Endothelial cell of umbilical vein (primary cell): ENCODE measurements at regions not wholly inside any gene's neighbourhood (a gene's known extent, or its start where the extent isn't known, plus 50 kb on each side); places are given as distances from the start of the nearest gene placed in this dataset.

Source experiments
- BruUV-seq: library from RNA; stranded (reverse); fragments of 400-500 nt; replicated peaks from 2 replicates; lab custom pipeline; 2021; lab: Mats Ljungman, UMichigan
- CTCF ChIA-PET: fragments of 300-600, 350-600 bp; sonication (Branson Sonifier 250); formaldehyde crosslinking; loops from one replicate; lab custom pipeline; 2021; ENCODE audit warnings: antibody characterized with exemption, inconsistent platforms; lab: Charles Lee
- POLR2A ChIA-PET: fragments of 300-600, 350-600 bp; sonication (Branson Sonifier 250); formaldehyde crosslinking; loops from one replicate; lab custom pipeline; 2021; ENCODE audit warnings: antibody characterized with exemption, inconsistent platforms; lab: Charles Lee
- DNase-seq: peaks from one replicate; pipeline ENCODE4 v3.0.0-alpha.2; 2011; ENCODE audit warnings: low read depth, low spot score
- FAIRE-seq: peaks from 2 replicates; lab custom pipeline; 2011; peaks lifted over from hg19 to GRCh38; lab: Jason Lieb, UNC
- H2AFZ ChIP-seq: 2 replicates; pipeline ENCODE4 v1.6.0; 2012; ENCODE audit warnings: low read depth, low read length, control low read depth, inconsistent platforms
- H3K27ac ChIP-seq: 2 replicates; pipeline ENCODE4 v1.5.1; 2011; ENCODE audit warnings: low read depth, mild to moderate bottlenecking, control low read depth, low read length, moderate library complexity; ENCODE audit not compliant: insufficient read depth
- H3K27me3 ChIP-seq, 2 experiments: 2 replicates each; pipeline versions ENCODE4 v1.6.0 to v1.6.1; 2011; ENCODE audit warnings: low read length in 2 of 2, mixed read lengths in 1 of 2; ENCODE audit not compliant: control insufficient read depth in 2 of 2, insufficient read depth in 2 of 2
- H3K36me3 ChIP-seq, 2 experiments: 2 replicates in 1 of 2; 3 replicates in 1 of 2; pipeline ENCODE4 v1.5.1; 2011; ENCODE audit warnings: low read length in 2 of 2, mild to moderate bottlenecking in 1 of 2, moderate library complexity in 1 of 2; ENCODE audit not compliant: control insufficient read depth in 2 of 2, insufficient read depth in 2 of 2; ENCODE audit errors: extremely low read depth in 1 of 2
- H3K4me1 ChIP-seq: 3 replicates; pipeline ENCODE4 v1.5.1; 2011; ENCODE audit warnings: mild to moderate bottlenecking, low read length; ENCODE audit not compliant: control insufficient read depth, insufficient read depth; ENCODE audit errors: extremely low read depth
- H3K4me2 ChIP-seq: 2 replicates; pipeline ENCODE4 v1.6.1; 2011; ENCODE audit warnings: low read length, control low read depth, mixed read lengths; ENCODE audit not compliant: insufficient read depth
- H3K4me3 ChIP-seq, 3 experiments: fragments of 200-600 bp in 1 of 3; sonication (generic), shearing (Covaris generic) in 1 of 3; replicated peaks in 1 of 3; 2 replicates each; pipeline ENCODE4 v1.5.1; 2011 to 2016; ENCODE audit warnings: control low read depth in 3 of 3, low read length in 3 of 3, mild to moderate bottlenecking in 2 of 3, inconsistent platforms in 1 of 3, low read depth in 1 of 3, moderate library complexity in 1 of 3; ENCODE audit not compliant: insufficient read depth in 1 of 3
- H3K79me2 ChIP-seq: 2 replicates; pipeline ENCODE4 v1.6.0; 2012; ENCODE audit warnings: low read length, inconsistent platforms; ENCODE audit not compliant: control insufficient read depth, insufficient read depth
- H3K9ac ChIP-seq: replicated peaks from 2 replicates; pipeline ENCODE3; 2011; ENCODE audit warnings: low read length, control low read depth; ENCODE audit not compliant: insufficient read depth; ENCODE audit errors: extremely low read depth
- H3K9me1 ChIP-seq: replicated peaks from 3 replicates; pipeline ENCODE4 v1.6.0; 2011; ENCODE audit warnings: mild to moderate bottlenecking, low read length; ENCODE audit not compliant: control insufficient read depth, insufficient read depth; ENCODE audit errors: extremely low read depth
- H3K9me3 ChIP-seq: replicated peaks from 2 replicates; pipeline ENCODE4 v1.5.1; 2012; ENCODE audit warnings: low read length, inconsistent platforms; ENCODE audit not compliant: control insufficient read depth, insufficient read depth
- H4K20me1 ChIP-seq: replicated peaks from 2 replicates; pipeline ENCODE3; 2011; ENCODE audit warnings: mild to moderate bottlenecking, low read length; ENCODE audit not compliant: control insufficient read depth, insufficient read depth; ENCODE audit errors: extremely low read depth
- EZH2 ChIP-seq: IDR thresholded peaks from 2 replicates; pipeline ENCODE4 v1.6.1; 2012; ENCODE audit warnings: borderline replicate concordance, low read depth, mild to moderate bottlenecking, moderate library complexity, low read length, inconsistent platforms; ENCODE audit not compliant: severe bottlenecking
- FOS ChIP-seq: IDR thresholded peaks from 2 replicates; pipeline ENCODE4 v1.6.1; 2011; ENCODE audit warnings: mild to moderate bottlenecking, low read length, moderate library complexity, borderline replicate concordance; ENCODE audit not compliant: insufficient read depth
- GATA2 ChIP-seq: IDR thresholded peaks from 2 replicates; pipeline ENCODE4 v1.7.0; 2011; ENCODE audit warnings: low read depth, mild to moderate bottlenecking, moderate library complexity, mixed read lengths, low read length; ENCODE audit not compliant: insufficient read length, insufficient read depth
- MAX ChIP-seq: IDR thresholded peaks from 2 replicates; pipeline ENCODE4 v1.6.1; 2011; ENCODE audit not compliant: insufficient read depth, insufficient read length
- POLR2A ChIP-seq: IDR thresholded peaks from 2 replicates; pipeline ENCODE4 v1.6.1; 2012; ENCODE audit warnings: low read depth, mild to moderate bottlenecking, control low read depth, low read length
- POLR2AphosphoS5 ChIP-seq: IDR thresholded peaks from 2 replicates; pipeline ENCODE4 v1.6.1; 2012; ENCODE audit warnings: low read depth, mild to moderate bottlenecking, control low read depth, low read length, moderate library complexity; ENCODE audit not compliant: insufficient read depth
- dilution Hi-C: fragments of 300-500 bp; cut with MboI; formaldehyde crosslinking; loops from one replicate; pipeline ENCODE4 v1.15.0; 2019; ENCODE audit warnings: low sequenced_read_pairs; ENCODE audit not compliant: extremely low pct_ligation_motif_present
- intact Hi-C: fragments of 100-400 bp; cut with micrococcal nuclease; formaldehyde crosslinking; loops from one replicate; pipeline ENCODE4 v1.10.0; 2022

- Histone ChIP-seq H3K9ac (no peak overlapping the region), H3K4me3 (no peak overlapping the region), H3K9me3 (no peaks in the 10 kb centered on the region), H3K36me3 (no peaks in the 10 kb centered on the region), H4K20me1 (no peaks in the 10 kb centered on the region), H3K27ac (no peak overlapping the region), H3K79me2 (no peaks in the 10 kb centered on the region), H3K9me1 (no peaks in the 10 kb centered on the region), H3K4me1 (peaks cover 9% of the 10 kb centered on the region), H3K27me3 (no peaks in the 10 kb centered on the region), H2AFZ (no peak overlapping the region), H3K4me2 (no peak overlapping the region)
- intact Hi-C loops (no loop called here), dilution Hi-C loops (no loop called here)
- FAIRE-seq (no peak), DNase-seq (no peak)
- ChIA-PET CTCF (interaction anchor here (1.7 kb wide), 1 partner anchor 12 kb away, joined by 4 read pairs; no protein-coding TSS in a partner anchor), POLR2A (no interaction called here)
- BruUV-seq, result no TSS peak
- no peak for TF ChIP-seq MAX
- no peak for TF ChIP-seq POLR2A
- no peak for TF ChIP-seq EZH2
- TF ChIP-seq POLR2AphosphoS5, result no peak
- no peak for TF ChIP-seq FOS
Measured at GRCh38 chr17:69818467-69818866, 256.6 kb upstream of the KCNJ16 start.

- Histone ChIP-seq H3K4me1 (no peaks in the 10 kb centered on the region), H3K9ac (no peak overlapping the region), H4K20me1 (no peaks in the 10 kb centered on the region), H3K4me2 (no peak overlapping the region), H3K9me3 (no peaks in the 10 kb centered on the region), H3K27me3 (no peaks in the 10 kb centered on the region), H2AFZ (no peak overlapping the region), H3K4me3 (no peak overlapping the region), H3K79me2 (no peaks in the 10 kb centered on the region), H3K27ac (no peak overlapping the region), H3K36me3 (no peaks in the 10 kb centered on the region), H3K9me1 (no peaks in the 10 kb centered on the region)
- FAIRE-seq, result no peak
- POLR2A ChIA-PET, result no interaction called here
- CTCF ChIA-PET, result interaction anchor here (1.7 kb wide), 1 partner anchor 11 kb away, joined by 4 read pairs; no protein-coding TSS in a partner anchor
- TF ChIP-seq EZH2, result no peak
- no peak for TF ChIP-seq FOS
- no peak for TF ChIP-seq GATA2
- no peak for TF ChIP-seq MAX
- dilution Hi-C loops, result no loop called here
- no peak for DNase-seq
- no TSS peak for BruUV-seq
- intact Hi-C loops, result no loop called here
Measured at GRCh38 chr17:69819316-69820087, 255.5 kb upstream of the KCNJ16 start.
